ENCODE measurements at regions not wholly inside any gene's neighbourhood (a gene's known extent, or its start where the extent isn't known, plus 50 kb on each side); places are given as distances from the start of the nearest gene placed in this dataset.

GRCh38 chr13:89920461-89920860, 1427.0 kb upstream of the MIR17HG start:
- TF ChIP-seq CTCF (conservative IDR thresholded peaks at IDR 0.05; ENCODE audit: low read depth, low read length) (no peak), EZH2 (IDR thresholded peaks at IDR 0.05; ENCODE audit: low read length, unreplicated experiment) (no peak)
